ENCODE measurements at regions not wholly inside any gene's neighbourhood (a gene's known extent, or its start where the extent isn't known, plus 50 kb on each side); places are given as distances from the start of the nearest gene placed in this dataset.

DNA sequence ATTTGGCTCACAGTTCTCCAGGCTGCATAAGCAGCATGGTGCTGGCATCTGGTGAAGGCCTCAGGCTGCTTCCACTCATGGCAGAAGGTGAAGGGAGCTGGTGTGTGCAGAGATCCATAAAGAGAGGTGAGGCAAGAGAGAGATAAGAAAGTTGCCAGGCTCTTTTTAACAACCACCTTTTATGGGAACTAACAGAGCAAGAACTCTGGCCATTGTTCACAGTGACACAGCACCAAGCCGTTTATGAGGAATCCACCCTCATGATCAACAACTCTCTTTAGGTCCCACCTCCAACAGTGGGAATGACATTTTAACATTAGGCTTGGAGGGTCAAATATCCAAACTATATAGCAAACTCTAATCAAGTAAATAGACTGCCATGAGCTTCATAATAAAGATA lies 557.2 kb upstream of the SUCLG2 start:
- TF ChIP-seq, protein P1, sequence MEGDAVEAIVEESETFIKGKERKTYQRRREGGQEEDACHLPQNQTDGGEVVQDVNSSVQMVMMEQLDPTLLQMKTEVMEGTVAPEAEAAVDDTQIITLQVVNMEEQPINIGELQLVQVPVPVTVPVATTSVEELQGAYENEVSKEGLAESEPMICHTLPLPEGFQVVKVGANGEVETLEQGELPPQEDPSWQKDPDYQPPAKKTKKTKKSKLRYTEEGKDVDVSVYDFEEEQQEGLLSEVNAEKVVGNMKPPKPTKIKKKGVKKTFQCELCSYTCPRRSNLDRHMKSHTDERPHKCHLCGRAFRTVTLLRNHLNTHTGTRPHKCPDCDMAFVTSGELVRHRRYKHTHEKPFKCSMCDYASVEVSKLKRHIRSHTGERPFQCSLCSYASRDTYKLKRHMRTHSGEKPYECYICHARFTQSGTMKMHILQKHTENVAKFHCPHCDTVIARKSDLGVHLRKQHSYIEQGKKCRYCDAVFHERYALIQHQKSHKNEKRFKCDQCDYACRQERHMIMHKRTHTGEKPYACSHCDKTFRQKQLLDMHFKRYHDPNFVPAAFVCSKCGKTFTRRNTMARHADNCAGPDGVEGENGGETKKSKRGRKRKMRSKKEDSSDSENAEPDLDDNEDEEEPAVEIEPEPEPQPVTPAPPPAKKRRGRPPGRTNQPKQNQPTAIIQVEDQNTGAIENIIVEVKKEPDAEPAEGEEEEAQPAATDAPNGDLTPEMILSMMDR (conservative IDR thresholded peaks at IDR 0.05 in 1 of 2, IDR thresholded peaks at IDR 0.05 in 1 of 2; ENCODE audit: low read depth in 1 of 2, low read length in 2 of 2) = no peak
- TF ChIP-seq EZH2 (IDR thresholded peaks at IDR 0.05; ENCODE audit: low read length, missing control alignments) = no peak
- Histone ChIP-seq H3K27me3 (ENCODE audit: control insufficient read depth, insufficient read depth, low read length) (no peaks in the 10 kb centered on the region), H4K20me1 (ENCODE audit: control insufficient read depth, extremely low read depth, insufficient read depth, low read length) (no peaks in the 10 kb centered on the region), H3K36me3 (ENCODE audit: control insufficient read depth, insufficient read depth, low read length) (no peaks in the 10 kb centered on the region), H3K79me2 (ENCODE audit: control insufficient read depth, insufficient read depth, low read length) (no peaks in the 10 kb centered on the region), H2AFZ (ENCODE audit: low read length) (no peak overlapping the region), H3K4me1 (ENCODE audit: control insufficient read depth, extremely low read depth, insufficient read depth, low read length) (no peaks in the 10 kb centered on the region), H3K9me3 (ENCODE audit: control insufficient read depth, insufficient read depth, low read depth, low read length) (no peaks in the 10 kb centered on the region), H3K4me2 (ENCODE audit: extremely low read depth, insufficient read depth, low read length) (no peak overlapping the region), H3K4me3 (replicated peaks in 1 of 4; ENCODE audit: control extremely low read depth in 1 of 4, insufficient read depth in 1 of 4, low read depth in 3 of 4, low read length in 4 of 4) (no peak overlapping the region), H3K27ac (ENCODE audit: insufficient read depth, low read length) (no peak overlapping the region), H3K9ac (ENCODE audit: insufficient read depth, low read length) (no peak overlapping the region)
- no peak for DNase-seq (ENCODE audit: low read depth in 2 of 2)

DNA sequence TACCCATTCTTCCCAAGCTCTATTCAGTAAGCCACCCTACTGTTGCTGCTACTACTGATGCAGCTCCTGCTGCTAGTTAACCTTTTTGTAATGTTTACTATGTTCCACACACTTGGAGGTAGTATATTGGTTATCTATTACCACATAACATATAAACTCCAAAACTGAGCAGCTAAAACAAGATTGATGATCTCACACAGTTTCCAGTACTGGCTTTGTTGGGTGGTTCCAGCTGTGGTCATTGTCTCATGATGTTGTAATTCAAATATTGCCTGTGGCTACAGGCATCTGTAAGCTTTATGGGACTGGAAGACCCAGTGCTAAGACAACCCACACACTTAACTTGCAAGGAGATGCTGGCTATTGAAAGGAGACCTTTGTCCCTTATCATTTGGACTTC lies 556.2 kb upstream of the SUCLG2 start:
- H3K36me3 ChIP-seq (ENCODE audit: control insufficient read depth, insufficient read depth, low read length) = no peaks in the 10 kb centered on the region
- H3K27me3 ChIP-seq (ENCODE audit: control insufficient read depth, insufficient read depth, low read length) = no peaks in the 10 kb centered on the region
- TF ChIP-seq, protein P1 (conservative IDR thresholded peaks at IDR 0.05 in 1 of 2, IDR thresholded peaks at IDR 0.05 in 1 of 2; ENCODE audit: low read depth in 1 of 2, low read length in 2 of 2) = no peak
- TF ChIP-seq EZH2 (IDR thresholded peaks at IDR 0.05; ENCODE audit: low read length, missing control alignments) = no peak
- H3K4me3 ChIP-seq (replicated peaks in 1 of 4; ENCODE audit: control extremely low read depth in 1 of 4, insufficient read depth in 1 of 4, low read depth in 3 of 4, low read length in 4 of 4) = no peak overlapping the region
- no peak overlapping the region for H2AFZ ChIP-seq (ENCODE audit: low read length)
- no peak overlapping the region for H3K4me2 ChIP-seq (ENCODE audit: extremely low read depth, insufficient read depth, low read length)
- no peak overlapping the region for H3K27ac ChIP-seq (ENCODE audit: insufficient read depth, low read length)
- no peak overlapping the region for H3K9ac ChIP-seq (ENCODE audit: insufficient read depth, low read length)
- H3K79me2 ChIP-seq (ENCODE audit: control insufficient read depth, insufficient read depth, low read length) = no peaks in the 10 kb centered on the region
- H3K4me1 ChIP-seq (ENCODE audit: control insufficient read depth, extremely low read depth, insufficient read depth, low read length) = no peaks in the 10 kb centered on the region
- DNase-seq (ENCODE audit: low read depth in 2 of 2) = no peak
- H3K9me3 ChIP-seq (ENCODE audit: control insufficient read depth, insufficient read depth, low read depth, low read length) = no peaks in the 10 kb centered on the region
- no peaks in the 10 kb centered on the region for H4K20me1 ChIP-seq (ENCODE audit: control insufficient read depth, extremely low read depth, insufficient read depth, low read length)

DNA sequence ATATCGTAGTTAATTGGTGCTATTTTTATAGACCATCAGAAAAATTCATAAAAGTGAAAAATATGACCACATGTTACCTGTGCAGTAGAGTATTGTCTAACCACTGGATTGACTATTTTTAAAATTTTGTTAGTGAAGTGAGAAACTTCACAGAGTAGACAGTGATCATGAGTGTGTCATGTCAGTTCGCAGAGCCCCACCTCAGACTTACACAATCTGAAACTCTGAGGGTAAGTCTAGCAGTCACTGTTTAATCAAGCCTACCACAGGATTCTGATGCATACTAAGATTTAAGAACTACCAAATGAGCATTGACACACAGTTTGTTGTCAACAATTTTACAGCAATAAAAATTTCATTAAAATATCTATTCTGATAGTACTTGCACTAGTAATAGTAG lies 552.9 kb upstream of the SUCLG2 start:
- TF ChIP-seq EZH2 (IDR thresholded peaks at IDR 0.05; ENCODE audit: low read length, missing control alignments) = no peak
- TF ChIP-seq, protein P1 (conservative IDR thresholded peaks at IDR 0.05 in 1 of 2, IDR thresholded peaks at IDR 0.05 in 1 of 2; ENCODE audit: low read depth in 1 of 2, low read length in 2 of 2) = no peak
- Histone ChIP-seq H3K27me3 (ENCODE audit: control insufficient read depth, insufficient read depth, low read length) (no peaks in the 10 kb centered on the region), H2AFZ (ENCODE audit: low read length) (no peak overlapping the region), H3K9me3 (ENCODE audit: control insufficient read depth, insufficient read depth, low read depth, low read length) (no peaks in the 10 kb centered on the region), H3K36me3 (ENCODE audit: control insufficient read depth, insufficient read depth, low read length) (no peaks in the 10 kb centered on the region), H3K79me2 (ENCODE audit: control insufficient read depth, insufficient read depth, low read length) (no peaks in the 10 kb centered on the region), H3K9ac (ENCODE audit: insufficient read depth, low read length) (no peak overlapping the region), H3K4me2 (ENCODE audit: extremely low read depth, insufficient read depth, low read length) (no peak overlapping the region), H3K4me3 (replicated peaks in 1 of 4; ENCODE audit: control extremely low read depth in 1 of 4, insufficient read depth in 1 of 4, low read depth in 3 of 4, low read length in 4 of 4) (no peak overlapping the region), H3K4me1 (ENCODE audit: control insufficient read depth, extremely low read depth, insufficient read depth, low read length) (no peaks in the 10 kb centered on the region), H4K20me1 (ENCODE audit: control insufficient read depth, extremely low read depth, insufficient read depth, low read length) (no peaks in the 10 kb centered on the region), H3K27ac (ENCODE audit: insufficient read depth, low read length) (no peak overlapping the region)
- no peak for DNase-seq (ENCODE audit: low read depth in 2 of 2)
